ENCODE measurements at regions not wholly inside any gene's neighbourhood (a gene's known extent, or its start where the extent isn't known, plus 50 kb on each side); places are given as distances from the start of the nearest gene placed in this dataset.

DNA sequence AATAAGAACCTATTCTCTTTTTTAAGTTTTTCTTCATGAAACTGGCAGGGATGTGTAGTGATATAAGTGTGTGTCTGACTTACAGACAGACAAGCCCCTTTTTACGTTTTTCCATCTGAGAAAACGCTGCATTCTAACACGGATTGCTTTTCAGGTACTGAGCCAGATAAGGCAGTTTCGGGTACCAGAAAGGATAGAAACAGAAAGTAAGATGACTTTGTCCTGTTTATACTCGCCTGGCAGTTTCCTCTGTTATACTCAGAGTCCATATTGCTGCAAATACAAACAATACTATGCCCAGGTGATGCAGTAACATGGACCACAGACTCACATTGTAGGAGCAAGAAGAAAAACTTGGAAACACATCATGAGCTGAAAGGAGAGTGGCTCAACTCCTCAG lies 2320.6 kb upstream of the AGA start:
- TF ChIP-seq, protein P1, sequence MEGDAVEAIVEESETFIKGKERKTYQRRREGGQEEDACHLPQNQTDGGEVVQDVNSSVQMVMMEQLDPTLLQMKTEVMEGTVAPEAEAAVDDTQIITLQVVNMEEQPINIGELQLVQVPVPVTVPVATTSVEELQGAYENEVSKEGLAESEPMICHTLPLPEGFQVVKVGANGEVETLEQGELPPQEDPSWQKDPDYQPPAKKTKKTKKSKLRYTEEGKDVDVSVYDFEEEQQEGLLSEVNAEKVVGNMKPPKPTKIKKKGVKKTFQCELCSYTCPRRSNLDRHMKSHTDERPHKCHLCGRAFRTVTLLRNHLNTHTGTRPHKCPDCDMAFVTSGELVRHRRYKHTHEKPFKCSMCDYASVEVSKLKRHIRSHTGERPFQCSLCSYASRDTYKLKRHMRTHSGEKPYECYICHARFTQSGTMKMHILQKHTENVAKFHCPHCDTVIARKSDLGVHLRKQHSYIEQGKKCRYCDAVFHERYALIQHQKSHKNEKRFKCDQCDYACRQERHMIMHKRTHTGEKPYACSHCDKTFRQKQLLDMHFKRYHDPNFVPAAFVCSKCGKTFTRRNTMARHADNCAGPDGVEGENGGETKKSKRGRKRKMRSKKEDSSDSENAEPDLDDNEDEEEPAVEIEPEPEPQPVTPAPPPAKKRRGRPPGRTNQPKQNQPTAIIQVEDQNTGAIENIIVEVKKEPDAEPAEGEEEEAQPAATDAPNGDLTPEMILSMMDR (IDR thresholded peaks at IDR 0.05) = no peak
- no peak for TF ChIP-seq POLR2A (IDR thresholded peaks at IDR 0.05)
